ENCODE measurements at regions not wholly inside any gene's neighbourhood (a gene's known extent, or its start where the extent isn't known, plus 50 kb on each side); places are given as distances from the start of the nearest gene placed in this dataset.

- TF ChIP-seq CTCF (IDR thresholded peaks at IDR 0.05), result no peak
Observed at GRCh38 chr5:24059716-24060115, 552.3 kb downstream of the PRDM9 start.

DNA sequence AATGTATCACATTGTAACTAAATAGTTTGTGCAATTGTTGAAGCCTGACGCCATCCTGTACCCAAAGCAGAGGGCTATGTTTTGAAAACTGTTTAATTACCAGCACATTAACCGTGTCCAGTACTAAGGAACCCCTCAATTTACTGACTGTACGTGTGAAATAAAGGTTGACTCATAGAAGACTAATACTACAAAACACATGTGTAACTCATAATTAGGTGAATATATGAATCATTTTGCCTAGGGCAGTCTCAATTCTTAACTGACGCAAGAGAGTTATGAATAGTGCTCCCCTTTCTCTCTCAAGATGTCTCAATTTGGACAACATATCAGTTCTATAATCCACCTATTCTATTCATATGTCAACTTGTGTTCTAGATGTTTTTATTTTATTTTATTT is 558.4 kb downstream of the PRDM9 start:
- TF ChIP-seq CTCF (IDR thresholded peaks at IDR 0.05), result no peak

GRCh38 chr5:24067208-24067607 is 559.8 kb downstream of the PRDM9 start:
- no peak for TF ChIP-seq CTCF (IDR thresholded peaks at IDR 0.05)

DNA sequence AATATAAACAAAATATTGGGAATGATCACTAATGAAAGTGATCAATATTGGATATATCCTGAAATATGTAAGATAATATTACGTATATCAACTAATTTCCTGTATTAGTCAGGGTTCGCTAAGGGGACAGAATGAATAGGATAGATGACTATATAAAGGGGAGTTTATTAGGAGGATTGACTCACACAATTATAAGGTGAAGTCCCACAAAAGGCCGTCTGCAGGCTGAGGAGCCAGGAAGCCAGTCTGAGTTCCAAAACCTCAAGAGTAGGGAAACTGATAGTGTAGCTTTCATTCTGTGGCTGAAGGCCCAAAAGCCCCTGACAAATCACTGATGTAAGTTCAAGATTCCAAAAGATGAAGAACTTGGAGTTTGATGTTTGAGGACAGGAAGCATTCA is 561.1 kb downstream of the PRDM9 start:
- TF ChIP-seq CTCF (IDR thresholded peaks at IDR 0.05), result no peak

DNA sequence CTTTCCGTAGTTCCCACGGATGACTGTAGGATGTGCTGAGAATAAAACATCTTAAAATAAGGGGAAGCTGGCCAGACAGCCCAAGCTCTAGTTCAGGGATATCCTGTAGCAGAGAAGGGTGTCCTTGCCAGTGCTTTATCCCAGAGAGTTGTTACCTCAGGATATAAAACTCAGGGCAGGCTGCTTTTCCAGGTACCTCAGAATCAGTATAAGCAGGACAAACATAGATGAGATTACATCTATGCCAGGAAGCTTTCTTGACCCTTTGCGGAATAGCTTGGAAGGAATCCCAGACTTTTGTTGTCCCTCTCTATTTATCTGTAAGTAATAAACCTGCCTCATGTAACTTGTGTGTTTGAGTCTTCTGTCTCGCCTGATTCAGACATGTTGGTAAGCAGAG is 565.7 kb downstream of the PRDM9 start:
- no peak for TF ChIP-seq CTCF (IDR thresholded peaks at IDR 0.05)

DNA sequence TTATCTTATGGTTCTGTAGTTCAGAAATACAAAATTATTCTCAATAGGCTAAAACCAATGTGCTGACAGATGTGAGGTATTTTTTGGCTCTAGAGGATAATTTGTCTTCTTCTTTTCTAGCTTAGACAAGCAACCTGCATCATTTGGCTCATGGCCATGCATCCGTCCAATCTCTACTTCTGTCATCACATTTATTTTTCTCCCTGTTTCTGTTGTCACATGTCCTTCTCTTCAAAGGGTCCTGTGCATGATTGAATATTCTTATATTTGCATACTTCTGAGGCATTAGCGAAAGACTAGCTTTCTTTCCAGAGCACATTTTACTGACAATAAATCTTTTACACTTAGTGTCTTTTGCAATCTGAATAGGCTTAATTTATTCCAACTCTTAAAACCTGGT is 564.7 kb downstream of the CDH10 start:
- no peak for TF ChIP-seq CTCF (IDR thresholded peaks at IDR 0.05)

- no peak for TF ChIP-seq CTCF (IDR thresholded peaks at IDR 0.05)
Observed at GRCh38 chr5:24094081-24094679, 550.6 kb downstream of the CDH10 start.

DNA sequence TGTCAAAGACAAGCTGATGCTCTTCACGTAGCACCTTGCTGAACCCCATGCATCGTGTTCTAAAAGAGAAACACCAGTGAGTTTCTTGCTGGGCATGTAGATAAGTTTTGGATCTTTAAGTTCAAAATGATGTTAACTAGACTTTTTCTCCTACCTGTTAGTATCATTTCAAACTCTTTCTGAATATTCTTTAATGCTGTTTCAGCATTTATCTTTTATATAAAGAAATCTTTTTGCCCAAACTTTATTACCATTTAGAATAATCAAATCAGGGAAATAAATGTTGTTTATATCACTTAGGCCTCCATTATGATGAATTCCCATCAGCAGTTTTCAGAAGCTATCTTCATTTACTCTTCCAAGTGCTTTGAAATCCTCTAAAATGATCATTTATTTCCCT is 542.8 kb downstream of the CDH10 start:
- no peak for TF ChIP-seq CTCF (IDR thresholded peaks at IDR 0.05)

All from LNCAP (cell line).